ENCODE measurements at regions not wholly inside any gene's neighbourhood (a gene's known extent, or its start where the extent isn't known, plus 50 kb on each side); places are given as distances from the start of the nearest gene placed in this dataset.

DNA sequence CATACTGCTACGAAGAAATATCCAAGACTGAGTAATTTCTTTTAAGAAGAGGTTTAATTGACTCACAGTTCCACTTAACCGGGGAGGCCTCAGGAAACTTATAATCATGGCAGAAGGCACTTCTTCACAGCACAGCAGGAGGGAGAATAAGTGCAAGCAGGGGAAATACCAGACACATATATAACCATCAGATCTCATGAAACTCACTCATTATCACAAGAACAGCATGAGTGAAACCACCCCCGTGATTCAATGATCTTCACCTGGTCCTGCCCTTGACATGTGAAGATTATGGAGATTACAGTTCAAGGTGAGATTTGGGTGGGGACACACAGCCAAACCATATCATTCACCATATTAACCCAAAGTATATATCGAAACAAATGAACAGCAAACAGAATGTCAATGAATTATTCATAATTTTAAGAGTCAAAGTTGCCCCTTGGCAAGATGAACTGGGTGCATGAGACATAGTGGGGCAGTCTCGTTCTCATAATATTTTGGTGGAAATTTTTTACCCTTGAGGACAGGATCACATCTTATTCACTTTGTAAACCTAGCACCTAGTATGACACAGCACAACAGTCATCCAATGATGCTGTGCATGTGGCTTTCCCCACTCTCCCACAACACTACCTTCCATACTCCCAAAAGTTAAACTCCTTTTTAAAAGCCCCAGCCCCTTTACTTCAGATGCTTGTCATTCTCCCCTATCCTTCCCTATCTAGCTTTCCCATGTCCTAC lies 425.3 kb downstream of the ZEB2 start (continued):
- TF ChIP-seq HIC1 (tag by site-specific recombination; IDR thresholded peaks at IDR 0.05) = no peak
- TF ChIP-seq TSHZ1 (tag by site-specific recombination; IDR thresholded peaks at IDR 0.05; ENCODE audit: borderline replicate concordance) = no peak
- no peak for TF ChIP-seq ZNF549 (tag by site-specific recombination; IDR thresholded peaks at IDR 0.05)
- TF ChIP-seq SP3 (tag by site-specific recombination; IDR thresholded peaks at IDR 0.05) = no peak
- no peak for TF ChIP-seq RBAK (tag by site-specific recombination; IDR thresholded peaks at IDR 0.05)
- TF ChIP-seq ZNF341 (tag by site-specific recombination; IDR thresholded peaks at IDR 0.05; ENCODE audit: low read depth) = no peak
- no peak for TF ChIP-seq ZNF202 (tag by site-specific recombination; IDR thresholded peaks at IDR 0.05; ENCODE audit: borderline replicate concordance)

GRCh38 chr2:144091622-144092021 lies 428.3 kb downstream of the ZEB2 start:
- CTCF ChIA-PET = no interaction called here
- H3K4me3 ChIP-seq (ENCODE audit: low read depth, low read length) = no peak overlapping the region
- no peak for TF ChIP-seq ZNF221 (tag by site-specific recombination; IDR thresholded peaks at IDR 0.05; ENCODE audit: borderline replicate concordance)
- TF ChIP-seq ZNF202 (tag by site-specific recombination; IDR thresholded peaks at IDR 0.05; ENCODE audit: borderline replicate concordance) = no peak
- TF ChIP-seq, protein P1, sequence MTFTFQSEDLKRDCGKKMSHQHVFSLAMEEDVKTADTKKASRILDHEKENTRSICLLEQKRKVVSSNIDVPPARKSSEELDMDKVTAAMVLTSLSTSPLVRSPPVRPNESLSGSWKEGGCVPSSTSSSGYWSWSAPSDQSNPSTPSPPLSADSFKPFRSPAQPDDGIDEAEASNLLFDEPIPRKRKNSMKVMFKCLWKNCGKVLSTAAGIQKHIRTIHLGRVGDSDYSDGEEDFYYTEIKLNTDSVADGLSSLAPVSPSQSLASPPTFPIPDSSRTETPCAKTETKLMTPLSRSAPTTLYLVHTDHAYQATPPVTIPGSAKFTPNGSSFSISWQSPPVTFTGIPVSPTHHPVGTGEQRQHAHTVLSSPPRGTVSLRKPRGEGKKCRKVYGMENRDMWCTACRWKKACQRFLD (tag by site-specific recombination; IDR thresholded peaks at IDR 0.05) = no peak
- TF ChIP-seq KLF1 (tag by site-specific recombination; IDR thresholded peaks at IDR 0.05) = no peak
- H3K27ac ChIP-seq (ENCODE audit: extremely low read depth, low read depth, low read length) = no peak overlapping the region
- peaks cover 6% of the 10 kb centered on the region; the same call in 1 of the 2 replicates for H3K4me1 ChIP-seq (ENCODE audit: control insufficient read depth, insufficient read depth, low read length)
- no peaks in the 10 kb centered on the region for H3K9me3 ChIP-seq (ENCODE audit: control insufficient read depth, insufficient read depth, low read depth, low read length)
- POLR2A ChIA-PET = no interaction called here
- H3K36me3 ChIP-seq (ENCODE audit: control insufficient read depth in 2 of 2, insufficient read depth in 1 of 2, low read length in 2 of 2) = no peaks in the 10 kb centered on the region

DNA sequence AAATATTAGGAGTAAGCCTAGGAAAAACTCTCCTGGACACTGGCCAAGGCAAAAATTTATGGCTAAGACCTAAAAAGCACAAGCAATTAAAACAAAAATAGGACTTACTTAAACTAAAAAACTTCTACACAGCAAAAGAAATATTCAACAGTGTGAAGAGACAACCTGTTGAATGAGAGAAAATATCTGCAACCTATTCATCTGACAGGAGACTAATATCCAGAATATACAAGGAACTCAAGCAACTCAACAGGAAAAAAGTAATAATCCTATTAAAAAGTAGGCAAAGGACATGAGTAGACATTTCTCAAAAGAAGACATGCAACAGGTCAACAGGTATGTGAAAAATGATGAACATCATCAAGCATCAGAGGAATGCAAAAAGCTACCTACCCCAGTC lies 431.1 kb downstream of the ZEB2 start:
- peak; percentile 93 for TF ChIP-seq SCRT1 (tag by site-specific recombination; IDR thresholded peaks at IDR 0.05; ENCODE audit: borderline replicate concordance)
- no peak for TF ChIP-seq HOXD13 (CRISPR knock-in tag; IDR thresholded peaks at IDR 0.05; ENCODE audit: borderline replicate concordance)
- TF ChIP-seq SCRT2 (tag by site-specific recombination; IDR thresholded peaks at IDR 0.05) = peak; percentile 91
- no peak overlapping the region for H3K4me3 ChIP-seq (ENCODE audit: low read depth, low read length)
- no peaks in the 10 kb centered on the region for H3K9me3 ChIP-seq (ENCODE audit: control insufficient read depth, insufficient read depth, low read depth, low read length)
- no peaks in the 10 kb centered on the region for H3K36me3 ChIP-seq (ENCODE audit: control insufficient read depth in 2 of 2, insufficient read depth in 1 of 2, low read length in 2 of 2)
- no peaks in the 10 kb centered on the region for H3K4me1 ChIP-seq (ENCODE audit: control insufficient read depth, insufficient read depth, low read length)
- H3K27ac ChIP-seq (ENCODE audit: extremely low read depth, low read depth, low read length) = no peak overlapping the region
- CTCF ChIA-PET = no interaction called here
- POLR2A ChIA-PET = no interaction called here
